ENCODE measurements at regions not wholly inside any gene's neighbourhood (a gene's known extent, or its start where the extent isn't known, plus 50 kb on each side); places are given as distances from the start of the nearest gene placed in this dataset.
A peak's percentile ranks its signal among the peaks of the same experiment; 100 is the strongest.

GRCh38 chr14:51478175-51478621, 173.5 kb upstream of the FRMD6 start:
- DNase-seq = no peak

GRCh38 chr14:51479584-51480325, 172.0 kb upstream of the FRMD6 start:
- DNase-seq = peak; percentile 64

GRCh38 chr14:51481643-51482042, 170.1 kb upstream of the FRMD6 start:
- DNase-seq = peak; percentile 74

GRCh38 chr14:51482102-51482501, 169.6 kb upstream of the FRMD6 start:
- peak; percentile 65 for DNase-seq

- DNase-seq = peak; percentile 80
Measured at GRCh38 chr14:51484485-51484884, 167.2 kb upstream of the FRMD6 start.

- DNase-seq = no peak
Measured at GRCh38 chr14:51485733-51486132, 166.0 kb upstream of the FRMD6 start.

GRCh38 chr14:51487848-51488247, 163.9 kb upstream of the FRMD6 start:
- no peak for DNase-seq

- DNase-seq = no peak
Measured at GRCh38 chr14:51488569-51489220, 163.0 kb upstream of the FRMD6 start.

GRCh38 chr14:51490205-51490604, 161.5 kb upstream of the FRMD6 start:
- no peak for DNase-seq

- no peak for DNase-seq
Measured at GRCh38 chr14:51491036-51491545, 160.6 kb upstream of the FRMD6 start.

GRCh38 chr14:51491776-51492175, 159.9 kb upstream of the FRMD6 start:
- DNase-seq = no peak

GRCh38 chr14:51495319-51495718, 156.4 kb upstream of the FRMD6 start:
- DNase-seq = no peak

GRCh38 chr14:51498411-51499227, 153.1 kb upstream of the FRMD6 start:
- peak; percentile 63 for DNase-seq

- DNase-seq = no peak
Measured at GRCh38 chr14:51500776-51501175, 150.9 kb upstream of the FRMD6 start.

GRCh38 chr14:51501746-51502145, 150.0 kb upstream of the FRMD6 start:
- no peak for DNase-seq

GRCh38 chr14:51504669-51505068, 147.0 kb upstream of the FRMD6 start:
- DNase-seq = peak; percentile 76

- peak; percentile 40 for DNase-seq
Measured at GRCh38 chr14:51507511-51507905, 144.2 kb upstream of the FRMD6 start.

GRCh38 chr14:51507906-51508511, 143.7 kb upstream of the FRMD6 start:
- peak; percentile 86 for DNase-seq

- no peak for DNase-seq
Measured at GRCh38 chr14:51511265-51511664, 140.4 kb upstream of the FRMD6 start.

- no peak for DNase-seq
Measured at GRCh38 chr14:51512316-51512715, 139.4 kb upstream of the FRMD6 start.

- no peak for DNase-seq
Measured at GRCh38 chr14:51513281-51513680, 138.4 kb upstream of the FRMD6 start.

- DNase-seq = no peak
Measured at GRCh38 chr14:51513933-51514332, 137.8 kb upstream of the FRMD6 start.
